ENCODE measurements at regions not wholly inside any gene's neighbourhood (a gene's known extent, or its start where the extent isn't known, plus 50 kb on each side); places are given as distances from the start of the nearest gene placed in this dataset.
"Not testable (repeated sequence)": the region's sequence is repeated elsewhere in the genome, so short reads cannot be mapped to it uniquely, and the experiment has no call there.

DNA sequence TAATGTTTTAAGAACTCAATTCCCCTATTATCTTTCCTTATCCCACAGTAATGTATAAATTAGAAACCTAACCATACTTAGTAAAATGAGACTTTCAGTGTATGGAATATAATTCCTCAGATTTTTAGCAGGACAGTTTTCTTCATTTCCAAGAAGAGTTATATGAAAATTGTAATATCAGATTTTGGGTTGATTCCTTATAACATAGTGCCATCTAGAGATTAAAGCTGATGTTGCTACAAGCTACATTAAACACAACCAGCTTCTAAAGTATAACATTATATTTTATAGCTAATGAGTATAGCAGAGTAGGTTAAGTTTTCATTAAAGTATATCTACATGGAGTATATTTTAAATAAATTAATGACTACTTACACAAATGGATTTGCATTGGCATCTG lies 99.7 kb upstream of the MIR17HG start:
- Histone ChIP-seq H3K36me3 (no peaks in the 10 kb centered on the region), H3K4me1 (no peaks in the 10 kb centered on the region), H3K4me3 (no peak overlapping the region), H3K27ac (no peak overlapping the region), H3K9me3 (no peaks in the 10 kb centered on the region), H3K27me3 (peaks cover 0 to 9% (median 0%) of the 10 kb centered on the region in 7 donors)
- TF ChIP-seq, protein P1, sequence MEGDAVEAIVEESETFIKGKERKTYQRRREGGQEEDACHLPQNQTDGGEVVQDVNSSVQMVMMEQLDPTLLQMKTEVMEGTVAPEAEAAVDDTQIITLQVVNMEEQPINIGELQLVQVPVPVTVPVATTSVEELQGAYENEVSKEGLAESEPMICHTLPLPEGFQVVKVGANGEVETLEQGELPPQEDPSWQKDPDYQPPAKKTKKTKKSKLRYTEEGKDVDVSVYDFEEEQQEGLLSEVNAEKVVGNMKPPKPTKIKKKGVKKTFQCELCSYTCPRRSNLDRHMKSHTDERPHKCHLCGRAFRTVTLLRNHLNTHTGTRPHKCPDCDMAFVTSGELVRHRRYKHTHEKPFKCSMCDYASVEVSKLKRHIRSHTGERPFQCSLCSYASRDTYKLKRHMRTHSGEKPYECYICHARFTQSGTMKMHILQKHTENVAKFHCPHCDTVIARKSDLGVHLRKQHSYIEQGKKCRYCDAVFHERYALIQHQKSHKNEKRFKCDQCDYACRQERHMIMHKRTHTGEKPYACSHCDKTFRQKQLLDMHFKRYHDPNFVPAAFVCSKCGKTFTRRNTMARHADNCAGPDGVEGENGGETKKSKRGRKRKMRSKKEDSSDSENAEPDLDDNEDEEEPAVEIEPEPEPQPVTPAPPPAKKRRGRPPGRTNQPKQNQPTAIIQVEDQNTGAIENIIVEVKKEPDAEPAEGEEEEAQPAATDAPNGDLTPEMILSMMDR (IDR thresholded peaks at IDR 0.05) = peak in 3 of 9 donors; percentile 7 to 28 (median 26)
- DNase-seq (no peak), ATAC-seq (no peak)
- intact Hi-C loops (cut with DNase I) = no loop called here

DNA sequence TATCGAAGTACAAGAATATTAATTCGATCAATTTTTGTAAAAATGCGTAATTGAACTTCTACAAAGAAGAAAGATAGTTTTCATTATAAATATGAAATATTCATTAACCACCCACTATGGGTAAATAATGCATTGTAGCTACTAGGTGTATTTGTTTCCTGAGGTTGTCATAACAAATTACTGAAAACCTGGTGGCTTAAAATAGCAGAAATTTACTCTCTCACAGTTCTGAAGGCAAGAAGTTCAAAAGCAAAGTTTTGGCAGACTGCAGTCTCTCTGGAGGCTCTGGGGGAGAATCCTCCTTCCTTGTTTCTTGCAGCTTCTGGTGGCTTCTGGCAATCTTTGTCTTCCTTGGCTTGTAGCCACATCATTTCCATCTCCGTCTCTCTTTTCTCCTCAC lies 99.2 kb upstream of the MIR17HG start:
- TF ChIP-seq, protein P1 (IDR thresholded peaks at IDR 0.05) = no peak

DNA sequence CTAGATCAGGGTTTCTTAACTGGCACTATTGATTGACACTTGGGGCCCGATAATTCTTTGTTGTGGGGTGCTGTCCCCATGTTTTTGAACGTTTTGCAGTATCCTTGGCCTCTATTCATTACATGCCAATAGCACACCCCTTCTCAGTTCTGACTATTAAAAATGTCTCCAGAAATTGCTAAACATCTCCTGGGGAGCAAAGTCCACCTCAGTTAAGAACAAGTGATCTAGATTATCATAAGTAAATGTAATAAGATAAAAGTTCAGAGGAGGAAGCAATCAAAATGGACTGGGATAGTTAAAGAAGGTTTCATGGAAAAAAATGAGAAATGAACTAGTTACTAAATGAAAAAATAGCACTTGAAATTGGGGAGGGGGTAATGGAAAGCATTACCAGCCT lies 98.1 kb upstream of the MIR17HG start:
- DNase-seq = no peak
- WGBS, 2 donors = 65 to 72% methylated on average over 2 of the region's 2 CpGs
- Histone ChIP-seq H3K9me3 (no peaks in the 10 kb centered on the region), H3K27ac (no peak overlapping the region), H3K36me3 (no peaks in the 10 kb centered on the region), H3K27me3 (peaks cover 0 to 9% (median 0%) of the 10 kb centered on the region in 7 donors), H3K4me1 (no peaks in the 10 kb centered on the region), H3K4me3 (no peak overlapping the region)
- intact Hi-C loops (cut with DNase I) = no loop called here
- TF ChIP-seq, protein P1 (IDR thresholded peaks at IDR 0.05) = no peak
- no peak for ATAC-seq

More for the DNA sequence above, 99.2 kb upstream of the MIR17HG start:
- WGBS, 2 donors = 52 to 60% methylated on average over 4 of the region's 4 CpGs
- ATAC-seq (no peak), DNase-seq (no peak)
- no peaks in the 10 kb centered on the region for H3K36me3 ChIP-seq
- H3K9me3 ChIP-seq = no peaks in the 10 kb centered on the region
- H3K27ac ChIP-seq = no peak overlapping the region
- H3K4me3 ChIP-seq = no peak overlapping the region
- intact Hi-C loops (cut with DNase I) = no loop called here
- no peaks in the 10 kb centered on the region for H3K4me1 ChIP-seq
- H3K27me3 ChIP-seq = peaks cover 0 to 9% (median 0%) of the 10 kb centered on the region in 7 donors

DNA sequence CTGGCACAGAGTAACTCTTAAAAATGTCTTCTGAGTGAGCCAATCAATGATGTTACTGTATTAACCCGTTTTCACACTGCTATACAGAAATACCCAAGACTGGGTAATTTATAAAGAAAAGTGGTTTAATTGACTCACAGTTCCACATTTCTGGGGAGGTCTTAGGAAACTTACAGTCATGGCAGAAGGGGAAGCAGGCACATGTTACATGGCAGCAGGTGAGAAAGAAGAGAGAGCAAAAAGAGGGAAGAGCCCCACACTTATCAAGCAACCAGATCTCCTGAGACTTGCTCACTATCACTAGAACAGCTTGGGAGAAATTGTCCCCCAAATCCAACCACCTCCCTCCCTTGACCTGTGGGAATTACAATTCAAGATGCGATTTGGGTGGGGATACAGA lies 97.6 kb upstream of the MIR17HG start:
- peaks cover 0 to 1% (median 0%) of the 10 kb centered on the region in 11 donors for H3K9me3 ChIP-seq
- intact Hi-C loops (cut with DNase I) = no loop called here
- ATAC-seq = no peak
- DNase-seq = no peak
- no peaks in the 10 kb centered on the region for H3K36me3 ChIP-seq
- 69 to 72% methylated on average over 2 of the region's 2 CpGs for WGBS, 2 donors
- no peak overlapping the region for H3K27ac ChIP-seq
- H3K4me1 ChIP-seq = no peaks in the 10 kb centered on the region
- H3K27me3 ChIP-seq = peaks cover 0 to 9% (median 0%) of the 10 kb centered on the region in 7 donors
- TF ChIP-seq, protein P1 (IDR thresholded peaks at IDR 0.05) = no peak
- H3K4me3 ChIP-seq = no peak overlapping the region

DNA sequence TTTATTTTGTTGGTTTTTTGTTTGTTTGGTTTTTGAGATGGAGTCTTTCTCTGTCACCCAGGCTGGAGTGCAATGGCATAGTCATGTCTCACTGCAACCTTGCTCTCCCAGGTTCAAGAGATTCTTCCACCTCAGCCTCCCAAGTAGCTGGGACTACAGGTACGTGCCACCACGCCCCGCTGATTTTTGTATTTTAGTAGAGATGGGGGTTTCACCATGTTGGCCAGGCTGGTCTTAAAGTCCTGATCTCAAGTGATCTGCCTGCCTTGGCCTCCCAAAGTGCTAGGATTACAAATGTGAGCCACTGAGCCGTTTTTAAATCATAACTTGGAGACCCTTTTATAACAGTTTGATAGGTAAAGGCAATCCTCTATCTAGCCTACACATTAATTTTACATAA lies 95.9 kb upstream of the MIR17HG start:
- H3K27me3 ChIP-seq; H3K27ac ChIP-seq; H3K4me3 ChIP-seq; H3K9me3 ChIP-seq; H3K36me3 ChIP-seq; H3K4me1 ChIP-seq; DNase-seq; intact Hi-C loops (cut with DNase I); ATAC-seq: not testable (repeated sequence)
- 82 to 83% methylated on average over 4 of the region's 4 CpGs for WGBS, 2 donors

All from heart right ventricle (tissue), 16 donors.